SK-N-SH treated with all-trans-retinoic acid at 6 μM for 48 hours (cell line): ENCODE measurements at regions not wholly inside any gene's neighbourhood (a gene's known extent, or its start where the extent isn't known, plus 50 kb on each side); places are given as distances from the start of the nearest gene placed in this dataset.

Experiments
- ISL1 ChIP-seq: fragments of 250-450 bp; sonication (Bioruptor Pico); IDR thresholded peaks from 2 replicates; pipeline ENCODE4 v2.1.2; 2022; ENCODE audit warnings: mild to moderate bottlenecking, moderate library complexity
- PATZ1 ChIP-seq: fragments of 250-450 bp; sonication (Bioruptor Pico); IDR thresholded peaks from 2 replicates; pipeline ENCODE4 v1.8.0; 2020; ENCODE audit warnings: mild to moderate bottlenecking, moderate library complexity, borderline replicate concordance
- PPARA ChIP-seq: fragments of 250-450 bp; sonication (Bioruptor Pico); IDR thresholded peaks from 2 replicates; pipeline ENCODE4 v1.5.0; 2020; ENCODE audit warnings: mild to moderate bottlenecking, borderline replicate concordance
- TSHZ2 ChIP-seq: fragments of 250-450 bp; sonication (Bioruptor Pico); IDR thresholded peaks from 2 replicates; pipeline ENCODE4 v1.5.0; 2020; ENCODE audit warnings: mild to moderate bottlenecking, moderate library complexity

- no peak for TF ChIP-seq ISL1
- TF ChIP-seq PATZ1 (CRISPR knock-in tag) = no peak
- TF ChIP-seq TSHZ2 (CRISPR knock-in tag) = no peak
- TF ChIP-seq PPARA (CRISPR knock-in tag) = no peak
Observed at GRCh38 chr3:72008226-72008996, 223.5 kb upstream of the PROK2 start.
